NOMO-1 treated with dmso at 0.1 percent for 144 hours (cell line): ENCODE measurements at regions not wholly inside any gene's neighbourhood (a gene's known extent, or its start where the extent isn't known, plus 50 kb on each side); places are given as distances from the start of the nearest gene placed in this dataset.

Experiments
- DNase-seq: peaks from one replicate; lab custom pipeline; 2025; ENCODE audit not compliant: unreplicated experiment; lab: John Stamatoyannopoulos, UW

DNA sequence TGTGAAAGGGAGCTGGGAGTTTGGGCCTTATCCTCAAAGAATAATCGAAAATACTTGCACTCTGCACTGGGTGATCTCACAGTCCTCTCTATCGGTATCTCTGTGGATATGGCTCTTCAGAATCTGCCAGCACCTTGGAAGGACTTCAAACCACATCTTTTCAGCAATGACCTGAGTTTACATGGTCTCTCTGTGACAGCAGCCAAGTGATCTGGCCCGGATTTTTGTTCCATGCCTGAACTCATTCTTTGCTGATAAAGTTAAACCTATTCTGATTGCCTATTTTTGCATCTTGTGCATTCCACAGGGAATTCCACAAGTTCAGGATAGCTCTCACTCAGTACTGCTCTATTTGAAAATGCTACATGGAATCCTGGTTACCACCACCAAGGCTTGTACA, 98.9 kb downstream of the HDGFL1 start:
- no peak for DNase-seq

DNA sequence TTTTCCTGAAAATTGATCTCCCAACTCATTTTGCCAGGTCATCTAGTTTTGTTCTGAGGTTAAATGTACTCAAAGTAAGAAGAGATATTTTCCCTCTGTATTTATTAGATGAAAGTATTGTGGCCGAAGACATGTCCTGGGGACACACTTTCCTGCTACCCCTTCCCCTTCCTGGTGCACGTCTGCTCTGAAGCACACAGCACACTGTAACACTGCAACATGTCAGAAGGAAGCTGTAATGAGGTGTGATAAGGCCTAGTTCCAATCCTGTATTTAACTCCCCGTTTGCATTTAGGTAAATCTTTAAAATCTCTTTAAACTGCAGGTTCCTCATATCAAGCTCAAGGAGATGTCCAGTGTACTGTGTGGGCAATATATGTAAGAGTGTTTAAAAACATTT, 99.4 kb downstream of the HDGFL1 start:
- DNase-seq = no peak

GRCh38 chr6:22670605-22671004, 101.2 kb downstream of the HDGFL1 start:
- DNase-seq = no peak

- no peak for DNase-seq
Observed at GRCh38 chr6:22673474-22673873, 104.1 kb downstream of the HDGFL1 start.

DNA sequence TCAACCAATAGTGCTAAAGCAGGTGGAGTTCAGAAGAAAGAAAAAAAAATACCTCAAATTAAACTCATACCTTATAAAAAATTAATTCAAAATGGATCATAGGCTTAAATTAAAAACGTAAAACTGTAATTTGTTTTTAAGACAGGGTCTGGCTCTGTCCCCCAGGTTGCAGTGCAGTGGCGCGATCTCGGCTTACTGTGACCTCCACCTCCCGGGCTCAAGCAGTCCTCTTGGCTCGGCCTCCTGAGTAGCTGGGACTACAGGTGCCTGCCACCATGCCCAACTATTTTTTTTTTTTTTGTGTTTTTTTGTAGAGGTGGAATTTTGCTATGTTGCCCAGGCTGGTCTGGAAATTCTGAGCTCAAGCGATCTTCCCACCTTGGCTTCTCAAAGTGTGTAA, 111.6 kb downstream of the HDGFL1 start:
- DNase-seq = no peak

DNA sequence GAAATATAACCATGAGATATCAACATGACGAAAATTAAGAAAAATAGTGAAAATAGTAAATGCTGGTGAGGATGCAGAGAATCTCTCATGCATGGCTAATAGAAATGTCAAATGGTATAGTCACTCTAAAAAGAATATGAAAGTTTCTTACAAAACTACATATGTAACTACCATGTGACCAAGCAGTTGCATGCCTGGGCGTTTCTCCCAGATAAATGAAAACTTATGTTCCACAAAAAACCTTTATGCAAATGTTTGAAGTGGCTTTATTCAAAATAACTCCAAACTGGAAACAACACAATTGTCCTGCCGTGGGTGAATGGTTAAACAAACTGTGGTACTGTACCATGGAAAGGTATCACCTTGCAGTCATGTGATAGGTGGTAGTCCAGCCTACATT, 112.4 kb downstream of the HDGFL1 start:
- DNase-seq = no peak

GRCh38 chr6:22682979-22683378, 113.6 kb downstream of the HDGFL1 start:
- no peak for DNase-seq

GRCh38 chr6:22690446-22690845, 121.1 kb downstream of the HDGFL1 start:
- no peak for DNase-seq

- no peak for DNase-seq
Observed at GRCh38 chr6:22694092-22694724, 124.8 kb downstream of the HDGFL1 start.

DNA sequence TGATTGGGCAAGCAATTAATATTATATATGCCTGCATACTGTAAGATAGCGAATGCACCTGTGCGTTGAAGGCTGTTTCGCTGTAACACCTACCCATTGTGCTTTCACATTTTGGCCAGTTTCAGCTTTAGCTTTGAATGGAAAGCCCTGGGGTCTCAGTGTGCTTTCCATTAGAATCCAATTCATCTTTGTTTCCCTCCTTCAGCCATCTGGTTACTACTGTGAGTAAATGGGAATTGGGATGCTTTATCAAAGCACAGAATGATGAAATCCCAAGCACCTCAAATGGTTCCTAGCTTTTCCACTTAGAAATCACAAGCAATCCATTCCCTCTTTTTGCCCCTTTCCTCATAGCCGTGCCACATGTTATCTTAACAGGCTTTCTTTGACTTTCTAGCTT, 127.1 kb downstream of the HDGFL1 start:
- no peak for DNase-seq

DNA sequence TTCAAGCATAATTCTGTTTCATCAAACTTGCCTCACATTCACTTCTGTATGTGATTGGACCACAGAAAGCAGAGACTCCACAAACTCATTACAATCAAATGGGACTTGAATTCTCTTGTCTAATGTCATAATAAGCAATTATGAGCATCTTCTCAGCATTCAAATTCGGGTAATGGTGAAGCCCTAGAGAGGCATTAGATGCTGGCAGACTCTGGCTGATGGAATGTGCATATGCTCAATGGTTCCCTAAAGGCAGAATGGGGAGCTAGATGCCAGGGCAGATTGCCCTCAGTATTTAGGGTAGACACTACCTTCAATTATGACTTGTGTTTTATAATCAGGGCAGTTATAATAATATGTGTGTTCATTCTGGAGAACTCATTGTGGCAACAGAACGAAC, 127.9 kb downstream of the HDGFL1 start:
- DNase-seq = no peak

GRCh38 chr6:22699151-22699550, 129.8 kb downstream of the HDGFL1 start:
- DNase-seq = no peak

GRCh38 chr6:22706651-22707050, 137.3 kb downstream of the HDGFL1 start:
- DNase-seq = no peak

GRCh38 chr6:22708469-22708868, 139.1 kb downstream of the HDGFL1 start:
- DNase-seq = no peak

- DNase-seq = no peak
Observed at GRCh38 chr6:22709803-22710202, 140.4 kb downstream of the HDGFL1 start.

DNA sequence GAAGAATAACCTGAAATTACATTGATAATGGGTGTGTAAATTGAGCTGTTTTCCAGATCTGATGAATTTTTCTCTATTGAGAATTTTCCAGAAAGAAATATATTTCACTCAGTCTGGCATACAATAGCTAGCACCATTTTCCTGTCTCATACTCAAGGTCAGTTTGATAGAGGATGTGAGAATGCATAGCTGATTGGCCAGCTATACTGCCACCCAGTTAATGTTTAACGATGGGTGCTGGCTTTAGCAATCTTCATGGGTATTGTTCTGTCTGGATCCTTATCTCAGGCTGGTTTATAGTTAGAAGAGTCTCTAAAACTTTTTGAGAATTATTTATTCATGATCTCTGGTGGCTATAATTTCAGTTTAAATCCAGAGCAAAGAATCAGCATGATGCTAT, 147.4 kb downstream of the HDGFL1 start:
- DNase-seq = no peak

DNA sequence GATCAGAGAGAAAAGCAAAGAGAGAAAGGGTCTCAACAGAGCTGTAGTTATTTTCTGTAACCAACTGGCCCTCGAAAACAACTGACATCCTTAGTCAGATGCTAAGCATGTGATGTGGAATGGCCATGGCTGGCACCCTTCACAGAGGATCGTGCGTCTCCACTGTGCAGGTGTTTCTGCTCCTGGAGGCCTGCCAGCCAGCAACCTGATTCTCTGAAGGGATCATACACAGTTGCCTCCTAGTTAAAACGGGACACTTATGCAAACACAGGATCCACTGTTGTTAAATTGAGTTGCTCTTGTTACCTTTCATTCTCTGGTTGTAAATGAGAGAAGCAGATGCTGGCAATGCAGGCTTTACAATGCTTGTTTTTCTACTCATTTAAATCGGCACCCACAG, 148.5 kb downstream of the HDGFL1 start:
- no peak for DNase-seq

GRCh38 chr6:22722913-22723312, 153.5 kb downstream of the HDGFL1 start:
- no peak for DNase-seq

GRCh38 chr6:22726966-22727365, 157.6 kb downstream of the HDGFL1 start:
- DNase-seq = no peak

DNA sequence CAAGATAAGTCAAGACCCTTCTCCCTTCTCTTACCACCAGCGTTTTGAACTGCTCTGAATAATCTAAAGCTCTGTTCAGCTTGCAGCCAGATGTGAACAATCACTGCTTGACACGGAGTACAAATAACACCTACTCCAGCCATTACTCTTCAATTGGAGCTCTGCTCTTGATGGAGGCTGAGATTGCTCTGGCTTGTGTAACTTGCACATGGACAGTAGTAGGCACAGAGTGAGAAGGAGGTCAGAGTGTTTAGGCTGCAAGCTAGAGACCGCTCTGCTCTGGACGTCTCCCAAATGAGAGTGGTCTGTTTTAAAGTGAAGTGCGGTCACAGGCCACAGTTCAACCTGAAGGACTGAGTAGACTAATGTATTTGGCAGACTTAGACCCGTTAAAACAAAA, 158.3 kb downstream of the HDGFL1 start:
- DNase-seq = no peak

GRCh38 chr6:22732176-22732970, 163.0 kb downstream of the HDGFL1 start:
- DNase-seq = no peak

DNA sequence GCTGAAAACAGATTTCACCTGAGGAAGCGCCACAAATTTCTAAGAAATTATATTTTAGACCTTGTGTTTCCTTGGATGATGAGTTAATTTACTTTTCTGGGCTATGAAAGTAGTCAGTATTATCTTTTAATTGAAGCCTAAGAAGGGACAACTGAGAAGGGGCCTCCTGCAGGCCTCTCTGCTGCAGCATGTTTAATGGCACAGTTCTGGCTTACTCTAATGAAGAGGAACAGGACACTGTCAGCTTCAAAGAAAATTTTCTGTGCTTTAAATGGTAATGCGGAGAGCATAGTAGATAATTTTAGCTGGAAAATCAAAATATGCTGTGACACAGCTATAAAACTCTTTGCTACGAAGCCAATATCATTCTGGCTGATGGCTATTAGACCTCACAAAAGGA, 167.4 kb downstream of the HDGFL1 start:
- no peak for DNase-seq

- no peak for DNase-seq
Observed at GRCh38 chr6:22737331-22737730, 168.0 kb downstream of the HDGFL1 start.
